SK-N-SH (cell line): ENCODE measurements at regions not wholly inside any gene's neighbourhood (a gene's known extent, or its start where the extent isn't known, plus 50 kb on each side); places are given as distances from the start of the nearest gene placed in this dataset.

Experiments used
- CTCF ChIA-PET: fragments of 300-600, 350-600 bp; formaldehyde crosslinking; extraction: SDS; loops from one replicate; lab custom pipeline; 2021; lab: Yijun Ruan, JAX
- POLR2A ChIA-PET: fragments of 350-600 bp; sonication (Branson Sonifier 250); formaldehyde crosslinking; extraction: SDS; loops from one replicate; lab custom pipeline; 2020; ENCODE audit warnings: antibody characterized with exemption, inconsistent platforms; lab: Yijun Ruan, JAX
- DNase-seq: peaks from one replicate; pipeline ENCODE4 v3.0.0; 2012
- H2AFZ ChIP-seq: fragments of 200-600 bp; sonication (generic); 2 replicates; pipeline ENCODE4 v1.8.1; 2016; ENCODE audit warnings: antibody characterized with exemption, mild to moderate bottlenecking, low read depth
- H3F3A ChIP-seq: fragments of 200-600 bp; sonication (generic); replicated peaks from 2 replicates; pipeline ENCODE3; 2016; ENCODE audit warnings: antibody characterized with exemption, mild to moderate bottlenecking; ENCODE audit not compliant: insufficient read depth
- H3K27ac ChIP-seq, 2 experiments: fragments of 200-500 bp in 1 of 2; fragments of 200-600 bp in 1 of 2; sonication (Bioruptor generic) in 1 of 2; sonication (generic), shearing (Covaris generic) in 1 of 2; 2 replicates each; pipeline versions ENCODE4 v1.5.1 to v1.6.1; 2014 to 2016; ENCODE audit warnings: low read depth in 2 of 2, inconsistent platforms in 1 of 2, low read length in 1 of 2, mild to moderate bottlenecking in 1 of 2, mixed read lengths in 1 of 2
- H3K27me3 ChIP-seq: fragments of 200-600 bp; sonication (generic), shearing (Covaris generic); 2 replicates; pipeline ENCODE4 v1.6.1; 2016; ENCODE audit warnings: mixed run types; ENCODE audit not compliant: insufficient read depth
- H3K36me3 ChIP-seq, 2 experiments: fragments of 200-500 bp in 1 of 2; fragments of 200-600 bp in 1 of 2; sonication (Bioruptor generic) in 1 of 2; sonication (generic) in 1 of 2; replicated peaks in 1 of 2; 2 replicates each; pipeline versions ENCODE3 to v1.5.1; 2014 to 2016; ENCODE audit warnings: low read length in 1 of 2, mild to moderate bottlenecking in 1 of 2; ENCODE audit not compliant: insufficient read depth in 2 of 2, control insufficient read depth in 1 of 2
- H3K4me1 ChIP-seq, 2 experiments: fragments of 200-500 bp in 1 of 2; fragments of 200-600 bp in 1 of 2; sonication (Bioruptor generic) in 1 of 2; sonication (generic), shearing (Covaris generic) in 1 of 2; 2 replicates each; pipeline versions ENCODE4 v1.5.1 to v1.6.1; 2014 to 2016; ENCODE audit warnings: low read depth in 1 of 2, low read length in 1 of 2, mixed run types in 1 of 2; ENCODE audit not compliant: insufficient read depth in 2 of 2, control insufficient read depth in 1 of 2
- H3K4me2 ChIP-seq: fragments of 200-600 bp; sonication (generic), shearing (Covaris generic); 2 replicates; pipeline ENCODE4 v1.6.1; 2017; ENCODE audit warnings: mixed run types
- H3K4me3 ChIP-seq, 2 experiments: fragments of 200-500 bp in 1 of 2; fragments of 200-600 bp in 1 of 2; sonication (Bioruptor generic) in 1 of 2; sonication (generic), shearing (Covaris generic) in 1 of 2; 2 replicates each; pipeline versions ENCODE4 v1.5.1 to v1.8.1; 2014 to 2016; ENCODE audit warnings: low read depth in 2 of 2, inconsistent platforms in 1 of 2, low read length in 1 of 2, mild to moderate bottlenecking in 1 of 2, mixed read lengths in 1 of 2, moderate library complexity in 1 of 2
- H3K79me2 ChIP-seq: fragments of 200-600 bp; sonication (generic); 2 replicates; pipeline ENCODE4 v1.8.1; 2017; ENCODE audit warnings: mild to moderate bottlenecking; ENCODE audit not compliant: insufficient read depth
- H3K9ac ChIP-seq: fragments of 200-600 bp; sonication (generic); 2 replicates; pipeline ENCODE4 v1.6.1; 2017; ENCODE audit warnings: mixed run types
- H3K9me2 ChIP-seq: fragments of 200-600 bp; sonication (generic); 2 replicates; pipeline ENCODE4 v1.6.1; 2017; ENCODE audit warnings: mixed run types
- H3K9me3 ChIP-seq: fragments of 200-600 bp; sonication (generic); 2 replicates; pipeline ENCODE4 v1.6.1; 2017; ENCODE audit warnings: mixed run types, mild to moderate bottlenecking, moderate library complexity
- H4K20me1 ChIP-seq: fragments of 200-600 bp; sonication (generic); 2 replicates; pipeline ENCODE4 v1.6.1; 2017; ENCODE audit warnings: mild to moderate bottlenecking, mixed run types; ENCODE audit not compliant: insufficient read depth
- CHD2 ChIP-seq: fragments of 150-350 bp; IDR thresholded peaks from 2 replicates; pipeline ENCODE4 v1.6.1; 2018; ENCODE audit warnings: low read length; ENCODE audit not compliant: partially characterized antibody
- ELF1 ChIP-seq: IDR thresholded peaks from 2 replicates; pipeline ENCODE4 v1.4.0; 2012
- EZH2phosphoT487 ChIP-seq: fragments of 200-600 bp; sonication (generic); IDR thresholded peaks from 2 replicates; pipeline ENCODE4 v1.6.1; 2017; ENCODE audit warnings: low read depth, mixed run types, mild to moderate bottlenecking, antibody characterized with exemption, moderate library complexity, borderline replicate concordance
- GATA2 ChIP-seq: sonication (generic); formaldehyde crosslinking; IDR thresholded peaks from 2 replicates; pipeline ENCODE4 v1.5.0; 2020; ENCODE audit warnings: mild to moderate bottlenecking, missing genetic modification reagents
- IRF3 ChIP-seq: fragments of 150-350 bp; IDR thresholded peaks from 2 replicates; pipeline ENCODE4 v1.6.1; 2016; ENCODE audit warnings: mild to moderate bottlenecking, low read depth, low read length
- RFX5 ChIP-seq: IDR thresholded peaks from 2 replicates; pipeline ENCODE4 v1.6.1; 2012; ENCODE audit warnings: mild to moderate bottlenecking, improper control_type of control experiment, low read length
- SIN3A ChIP-seq: IDR thresholded peaks from 2 replicates; pipeline ENCODE4 v1.6.1; 2012; ENCODE audit warnings: low read depth, mild to moderate bottlenecking, low read length, moderate library complexity, borderline replicate concordance
- SMC3 ChIP-seq: IDR thresholded peaks from 2 replicates; pipeline ENCODE4 v1.6.1; 2012; ENCODE audit warnings: low read depth, low read length, improper control_type of control experiment
- USF2 ChIP-seq: fragments of 150-350 bp; IDR thresholded peaks from 2 replicates; pipeline ENCODE4 v1.6.1; 2017; ENCODE audit warnings: antibody characterized with exemption, low read length, low read depth, borderline replicate concordance
- YY1 ChIP-seq: IDR thresholded peaks from 2 replicates; pipeline ENCODE4 v1.4.0; 2012; ENCODE audit warnings: low read depth, mild to moderate bottlenecking
- WGBS: methylation state at CpG from one replicate; pipeline ENCODE4 v1.1.6; 2017; ENCODE audit warnings: low lambda C conversion rate; 5-methylcytosine and 5-hydroxymethylcytosine counted together
- TF ChIP-seq, protein P1 (sequence below): IDR thresholded peaks from 2 replicates; pipeline ENCODE4 v1.4.0; 2012; ENCODE audit warnings: low read depth, borderline replicate concordance
- TF ChIP-seq, protein P2 (sequence below): IDR thresholded peaks from 2 replicates; pipeline ENCODE4 v1.6.1; 2012; ENCODE audit warnings: mild to moderate bottlenecking, low read depth, low read length, moderate library complexity
- TF ChIP-seq, protein P3 (sequence below): fragments of 200-600 bp; sonication (generic); IDR thresholded peaks from 2 replicates; pipeline ENCODE4 v1.6.1; 2017; ENCODE audit warnings: antibody characterized with exemption, mild to moderate bottlenecking, moderate library complexity
- TF ChIP-seq, protein P4 (sequence below): IDR thresholded peaks from 2 replicates; pipeline ENCODE4 v1.4.0; 2012; ENCODE audit warnings: low read depth

- TF ChIP-seq, protein P1, sequence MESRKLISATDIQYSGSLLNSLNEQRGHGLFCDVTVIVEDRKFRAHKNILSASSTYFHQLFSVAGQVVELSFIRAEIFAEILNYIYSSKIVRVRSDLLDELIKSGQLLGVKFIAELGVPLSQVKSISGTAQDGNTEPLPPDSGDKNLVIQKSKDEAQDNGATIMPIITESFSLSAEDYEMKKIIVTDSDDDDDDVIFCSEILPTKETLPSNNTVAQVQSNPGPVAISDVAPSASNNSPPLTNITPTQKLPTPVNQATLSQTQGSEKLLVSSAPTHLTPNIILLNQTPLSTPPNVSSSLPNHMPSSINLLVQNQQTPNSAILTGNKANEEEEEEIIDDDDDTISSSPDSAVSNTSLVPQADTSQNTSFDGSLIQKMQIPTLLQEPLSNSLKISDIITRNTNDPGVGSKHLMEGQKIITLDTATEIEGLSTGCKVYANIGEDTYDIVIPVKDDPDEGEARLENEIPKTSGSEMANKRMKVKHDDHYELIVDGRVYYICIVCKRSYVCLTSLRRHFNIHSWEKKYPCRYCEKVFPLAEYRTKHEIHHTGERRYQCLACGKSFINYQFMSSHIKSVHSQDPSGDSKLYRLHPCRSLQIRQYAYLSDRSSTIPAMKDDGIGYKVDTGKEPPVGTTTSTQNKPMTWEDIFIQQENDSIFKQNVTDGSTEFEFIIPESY = no peak
- TF ChIP-seq, protein P2, sequence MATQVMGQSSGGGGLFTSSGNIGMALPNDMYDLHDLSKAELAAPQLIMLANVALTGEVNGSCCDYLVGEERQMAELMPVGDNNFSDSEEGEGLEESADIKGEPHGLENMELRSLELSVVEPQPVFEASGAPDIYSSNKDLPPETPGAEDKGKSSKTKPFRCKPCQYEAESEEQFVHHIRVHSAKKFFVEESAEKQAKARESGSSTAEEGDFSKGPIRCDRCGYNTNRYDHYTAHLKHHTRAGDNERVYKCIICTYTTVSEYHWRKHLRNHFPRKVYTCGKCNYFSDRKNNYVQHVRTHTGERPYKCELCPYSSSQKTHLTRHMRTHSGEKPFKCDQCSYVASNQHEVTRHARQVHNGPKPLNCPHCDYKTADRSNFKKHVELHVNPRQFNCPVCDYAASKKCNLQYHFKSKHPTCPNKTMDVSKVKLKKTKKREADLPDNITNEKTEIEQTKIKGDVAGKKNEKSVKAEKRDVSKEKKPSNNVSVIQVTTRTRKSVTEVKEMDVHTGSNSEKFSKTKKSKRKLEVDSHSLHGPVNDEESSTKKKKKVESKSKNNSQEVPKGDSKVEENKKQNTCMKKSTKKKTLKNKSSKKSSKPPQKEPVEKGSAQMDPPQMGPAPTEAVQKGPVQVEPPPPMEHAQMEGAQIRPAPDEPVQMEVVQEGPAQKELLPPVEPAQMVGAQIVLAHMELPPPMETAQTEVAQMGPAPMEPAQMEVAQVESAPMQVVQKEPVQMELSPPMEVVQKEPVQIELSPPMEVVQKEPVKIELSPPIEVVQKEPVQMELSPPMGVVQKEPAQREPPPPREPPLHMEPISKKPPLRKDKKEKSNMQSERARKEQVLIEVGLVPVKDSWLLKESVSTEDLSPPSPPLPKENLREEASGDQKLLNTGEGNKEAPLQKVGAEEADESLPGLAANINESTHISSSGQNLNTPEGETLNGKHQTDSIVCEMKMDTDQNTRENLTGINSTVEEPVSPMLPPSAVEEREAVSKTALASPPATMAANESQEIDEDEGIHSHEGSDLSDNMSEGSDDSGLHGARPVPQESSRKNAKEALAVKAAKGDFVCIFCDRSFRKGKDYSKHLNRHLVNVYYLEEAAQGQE = no peak
- TF ChIP-seq CHD2 (no peak), IRF3 (no peak), EZH2phosphoT487 (no peak), SIN3A (no peak)
- TF ChIP-seq, protein P3, sequence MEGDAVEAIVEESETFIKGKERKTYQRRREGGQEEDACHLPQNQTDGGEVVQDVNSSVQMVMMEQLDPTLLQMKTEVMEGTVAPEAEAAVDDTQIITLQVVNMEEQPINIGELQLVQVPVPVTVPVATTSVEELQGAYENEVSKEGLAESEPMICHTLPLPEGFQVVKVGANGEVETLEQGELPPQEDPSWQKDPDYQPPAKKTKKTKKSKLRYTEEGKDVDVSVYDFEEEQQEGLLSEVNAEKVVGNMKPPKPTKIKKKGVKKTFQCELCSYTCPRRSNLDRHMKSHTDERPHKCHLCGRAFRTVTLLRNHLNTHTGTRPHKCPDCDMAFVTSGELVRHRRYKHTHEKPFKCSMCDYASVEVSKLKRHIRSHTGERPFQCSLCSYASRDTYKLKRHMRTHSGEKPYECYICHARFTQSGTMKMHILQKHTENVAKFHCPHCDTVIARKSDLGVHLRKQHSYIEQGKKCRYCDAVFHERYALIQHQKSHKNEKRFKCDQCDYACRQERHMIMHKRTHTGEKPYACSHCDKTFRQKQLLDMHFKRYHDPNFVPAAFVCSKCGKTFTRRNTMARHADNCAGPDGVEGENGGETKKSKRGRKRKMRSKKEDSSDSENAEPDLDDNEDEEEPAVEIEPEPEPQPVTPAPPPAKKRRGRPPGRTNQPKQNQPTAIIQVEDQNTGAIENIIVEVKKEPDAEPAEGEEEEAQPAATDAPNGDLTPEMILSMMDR = peak; percentile 65
These were observed 63.6 kb upstream of the ACSL3 start (continued) for GRCh38 chr2:222797261-222797660.

- H3F3A ChIP-seq = peaks cover 5% of the 10 kb centered on the region
- no peak for DNase-seq
- POLR2A ChIA-PET = no interaction called here
- H3K9me2 ChIP-seq = no peaks in the 10 kb centered on the region
- H4K20me1 ChIP-seq = no peaks in the 10 kb centered on the region
- H3K9me3 ChIP-seq = no peaks in the 10 kb centered on the region
- TF ChIP-seq USF2 = no peak
- no peak for TF ChIP-seq SIN3A
- no peak for TF ChIP-seq ELF1
- TF ChIP-seq, protein P3 = no peak
- no peak for TF ChIP-seq RFX5
- TF ChIP-seq, protein P1 = no peak
- no peak for TF ChIP-seq SMC3
- TF ChIP-seq, protein P4, sequence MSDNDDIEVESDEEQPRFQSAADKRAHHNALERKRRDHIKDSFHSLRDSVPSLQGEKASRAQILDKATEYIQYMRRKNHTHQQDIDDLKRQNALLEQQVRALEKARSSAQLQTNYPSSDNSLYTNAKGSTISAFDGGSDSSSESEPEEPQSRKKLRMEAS = no peak
- TF ChIP-seq GATA2 (CRISPR knock-in tag) = no peak
- no peak for TF ChIP-seq YY1
- TF ChIP-seq CHD2 = no peak
- no peak overlapping the region for H2AFZ ChIP-seq
- H3K27me3 ChIP-seq = no peaks in the 10 kb centered on the region
- H3K27ac ChIP-seq = no peak overlapping the region
- no peaks in the 10 kb centered on the region for H3K79me2 ChIP-seq
- H3K36me3 ChIP-seq = no peaks in the 10 kb centered on the region
- H3K4me1 ChIP-seq = peaks cover 0 to 5% of the 10 kb centered on the region in 2 experiments; a peak in 3 of 4 replicates
- CTCF ChIA-PET = interaction anchor here (1.1 to 3.0 kb wide), 8 partner anchors 10 to 141 kb away, joined by 3 to 12 read pairs (median 5); partner anchors contain the start of gene ACSL3
- H3K4me3 ChIP-seq = no peak overlapping the region
- WGBS = 93% methylated on average over 3 of the region's 3 CpGs
- no peak overlapping the region for H3K9ac ChIP-seq
- H3K4me2 ChIP-seq = no peak overlapping the region
These were observed 63.0 kb upstream of the ACSL3 start for GRCh38 chr2:222797871-222798270.
